ENCODE measurements at regions not wholly inside any gene's neighbourhood (a gene's known extent, or its start where the extent isn't known, plus 50 kb on each side); places are given as distances from the start of the nearest gene placed in this dataset.

DNA sequence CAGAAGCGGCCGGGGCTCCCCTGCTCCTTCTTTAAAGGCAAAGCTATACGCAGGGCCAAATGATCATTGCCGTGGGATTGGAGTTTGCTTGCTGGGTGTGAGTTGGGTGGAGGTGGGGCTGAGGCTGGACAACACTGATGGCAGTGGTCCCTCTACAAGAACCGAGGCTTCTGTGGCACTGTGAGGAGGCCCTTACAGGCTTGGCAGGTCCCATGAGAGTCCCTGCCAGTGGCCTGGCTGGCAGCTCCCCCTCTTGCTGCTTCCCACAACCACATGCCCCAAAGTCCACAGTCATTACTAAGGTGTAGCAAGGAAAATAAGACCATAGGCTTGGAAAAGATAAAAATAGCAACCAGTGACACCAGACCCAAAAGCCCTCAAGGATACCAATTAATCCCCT lies 98.4 kb downstream of the ANKRD10 start:
- TF ChIP-seq ISL1 (CRISPR knock-in tag; IDR thresholded peaks at IDR 0.05) (no peak), ARNTL (CRISPR knock-in tag; IDR thresholded peaks at IDR 0.05; ENCODE audit: borderline replicate concordance, low read depth) (no peak), ZFP30 (CRISPR knock-in tag; IDR thresholded peaks at IDR 0.05) (no peak), CSDC2 (CRISPR knock-in tag; IDR thresholded peaks at IDR 0.05) (no peak), RARB (CRISPR knock-in tag; IDR thresholded peaks at IDR 0.05) (no peak), PPARA (CRISPR knock-in tag; IDR thresholded peaks at IDR 0.05; ENCODE audit: borderline replicate concordance) (no peak), TOX (CRISPR knock-in tag; IDR thresholded peaks at IDR 0.05; ENCODE audit: borderline replicate concordance) (no peak)
- TF ChIP-seq, protein P1, sequence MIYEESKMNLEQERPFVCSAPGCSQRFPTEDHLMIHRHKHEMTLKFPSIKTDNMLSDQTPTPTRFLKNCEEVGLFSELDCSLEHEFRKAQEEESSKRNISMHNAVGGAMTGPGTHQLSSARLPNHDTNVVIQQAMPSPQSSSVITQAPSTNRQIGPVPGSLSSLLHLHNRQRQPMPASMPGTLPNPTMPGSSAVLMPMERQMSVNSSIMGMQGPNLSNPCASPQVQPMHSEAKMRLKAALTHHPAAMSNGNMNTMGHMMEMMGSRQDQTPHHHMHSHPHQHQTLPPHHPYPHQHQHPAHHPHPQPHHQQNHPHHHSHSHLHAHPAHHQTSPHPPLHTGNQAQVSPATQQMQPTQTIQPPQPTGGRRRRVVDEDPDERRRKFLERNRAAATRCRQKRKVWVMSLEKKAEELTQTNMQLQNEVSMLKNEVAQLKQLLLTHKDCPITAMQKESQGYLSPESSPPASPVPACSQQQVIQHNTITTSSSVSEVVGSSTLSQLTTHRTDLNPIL (CRISPR knock-in tag; IDR thresholded peaks at IDR 0.05; ENCODE audit: low read depth) = no peak
- TF ChIP-seq, protein P2, sequence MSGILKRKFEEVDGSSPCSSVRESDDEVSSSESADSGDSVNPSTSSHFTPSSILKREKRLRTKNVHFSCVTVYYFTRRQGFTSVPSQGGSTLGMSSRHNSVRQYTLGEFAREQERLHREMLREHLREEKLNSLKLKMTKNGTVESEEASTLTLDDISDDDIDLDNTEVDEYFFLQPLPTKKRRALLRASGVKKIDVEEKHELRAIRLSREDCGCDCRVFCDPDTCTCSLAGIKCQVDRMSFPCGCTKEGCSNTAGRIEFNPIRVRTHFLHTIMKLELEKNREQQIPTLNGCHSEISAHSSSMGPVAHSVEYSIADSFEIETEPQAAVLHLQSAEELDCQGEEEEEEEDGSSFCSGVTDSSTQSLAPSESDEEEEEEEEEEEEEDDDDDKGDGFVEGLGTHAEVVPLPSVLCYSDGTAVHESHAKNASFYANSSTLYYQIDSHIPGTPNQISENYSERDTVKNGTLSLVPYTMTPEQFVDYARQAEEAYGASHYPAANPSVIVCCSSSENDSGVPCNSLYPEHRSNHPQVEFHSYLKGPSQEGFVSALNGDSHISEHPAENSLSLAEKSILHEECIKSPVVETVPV (CRISPR knock-in tag; IDR thresholded peaks at IDR 0.05) = no peak
- TF ChIP-seq, protein P3, sequence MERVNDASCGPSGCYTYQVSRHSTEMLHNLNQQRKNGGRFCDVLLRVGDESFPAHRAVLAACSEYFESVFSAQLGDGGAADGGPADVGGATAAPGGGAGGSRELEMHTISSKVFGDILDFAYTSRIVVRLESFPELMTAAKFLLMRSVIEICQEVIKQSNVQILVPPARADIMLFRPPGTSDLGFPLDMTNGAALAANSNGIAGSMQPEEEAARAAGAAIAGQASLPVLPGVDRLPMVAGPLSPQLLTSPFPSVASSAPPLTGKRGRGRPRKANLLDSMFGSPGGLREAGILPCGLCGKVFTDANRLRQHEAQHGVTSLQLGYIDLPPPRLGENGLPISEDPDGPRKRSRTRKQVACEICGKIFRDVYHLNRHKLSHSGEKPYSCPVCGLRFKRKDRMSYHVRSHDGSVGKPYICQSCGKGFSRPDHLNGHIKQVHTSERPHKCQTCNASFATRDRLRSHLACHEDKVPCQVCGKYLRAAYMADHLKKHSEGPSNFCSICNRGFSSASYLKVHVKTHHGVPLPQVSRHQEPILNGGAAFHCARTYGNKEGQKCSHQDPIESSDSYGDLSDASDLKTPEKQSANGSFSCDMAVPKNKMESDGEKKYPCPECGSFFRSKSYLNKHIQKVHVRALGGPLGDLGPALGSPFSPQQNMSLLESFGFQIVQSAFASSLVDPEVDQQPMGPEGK (CRISPR knock-in tag; IDR thresholded peaks at IDR 0.05; ENCODE audit: borderline replicate concordance) = no peak
- no peak for ATAC-seq

DNA sequence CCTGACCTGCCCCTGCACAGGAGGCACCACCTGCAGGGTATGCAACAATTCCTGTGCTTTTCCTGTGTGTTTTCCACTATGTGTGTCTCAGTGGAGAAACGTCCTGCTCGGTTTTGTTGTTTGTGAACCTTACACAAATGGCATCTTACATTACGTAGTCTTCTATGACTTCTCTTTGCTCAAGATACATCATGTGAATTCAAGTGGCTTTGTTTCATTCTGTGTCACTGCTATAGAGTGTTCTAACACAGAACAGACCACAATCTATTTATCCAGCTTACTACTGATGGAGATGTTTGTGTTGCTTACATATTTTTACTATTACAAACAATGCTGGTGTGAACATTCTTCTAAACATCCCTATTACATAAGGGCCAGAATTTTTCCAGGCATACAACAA lies 97.7 kb downstream of the ANKRD10 start:
- no peak for ATAC-seq
- no peak for TF ChIP-seq ESRRG (CRISPR knock-in tag; IDR thresholded peaks at IDR 0.05)
- TF ChIP-seq TOX (CRISPR knock-in tag; IDR thresholded peaks at IDR 0.05; ENCODE audit: borderline replicate concordance) = no peak
- TF ChIP-seq, protein P1 (CRISPR knock-in tag; IDR thresholded peaks at IDR 0.05; ENCODE audit: low read depth) = no peak
- TF ChIP-seq CSDC2 (CRISPR knock-in tag; IDR thresholded peaks at IDR 0.05) = no peak
- TF ChIP-seq ISL1 (CRISPR knock-in tag; IDR thresholded peaks at IDR 0.05) = no peak
- TF ChIP-seq, protein P3 (CRISPR knock-in tag; IDR thresholded peaks at IDR 0.05; ENCODE audit: borderline replicate concordance) = no peak
- TF ChIP-seq ZNF565 (CRISPR knock-in tag; conservative IDR thresholded peaks at IDR 0.05; ENCODE audit: low read depth) = no peak
- TF ChIP-seq ZNF8 (CRISPR knock-in tag; IDR thresholded peaks at IDR 0.05) = no peak
- TF ChIP-seq PPARA (CRISPR knock-in tag; IDR thresholded peaks at IDR 0.05; ENCODE audit: borderline replicate concordance) = no peak
- TF ChIP-seq, protein P2 (CRISPR knock-in tag; IDR thresholded peaks at IDR 0.05) = no peak
- TF ChIP-seq SNAI2 (CRISPR knock-in tag; IDR thresholded peaks at IDR 0.05) = no peak
- no peak for TF ChIP-seq OSR1 (CRISPR knock-in tag; IDR thresholded peaks at IDR 0.05)
- TF ChIP-seq ZNF70 (CRISPR knock-in tag; IDR thresholded peaks at IDR 0.05) = no peak
- TF ChIP-seq ZFP3 (CRISPR knock-in tag; IDR thresholded peaks at IDR 0.05) = no peak
- TF ChIP-seq, protein P4, sequence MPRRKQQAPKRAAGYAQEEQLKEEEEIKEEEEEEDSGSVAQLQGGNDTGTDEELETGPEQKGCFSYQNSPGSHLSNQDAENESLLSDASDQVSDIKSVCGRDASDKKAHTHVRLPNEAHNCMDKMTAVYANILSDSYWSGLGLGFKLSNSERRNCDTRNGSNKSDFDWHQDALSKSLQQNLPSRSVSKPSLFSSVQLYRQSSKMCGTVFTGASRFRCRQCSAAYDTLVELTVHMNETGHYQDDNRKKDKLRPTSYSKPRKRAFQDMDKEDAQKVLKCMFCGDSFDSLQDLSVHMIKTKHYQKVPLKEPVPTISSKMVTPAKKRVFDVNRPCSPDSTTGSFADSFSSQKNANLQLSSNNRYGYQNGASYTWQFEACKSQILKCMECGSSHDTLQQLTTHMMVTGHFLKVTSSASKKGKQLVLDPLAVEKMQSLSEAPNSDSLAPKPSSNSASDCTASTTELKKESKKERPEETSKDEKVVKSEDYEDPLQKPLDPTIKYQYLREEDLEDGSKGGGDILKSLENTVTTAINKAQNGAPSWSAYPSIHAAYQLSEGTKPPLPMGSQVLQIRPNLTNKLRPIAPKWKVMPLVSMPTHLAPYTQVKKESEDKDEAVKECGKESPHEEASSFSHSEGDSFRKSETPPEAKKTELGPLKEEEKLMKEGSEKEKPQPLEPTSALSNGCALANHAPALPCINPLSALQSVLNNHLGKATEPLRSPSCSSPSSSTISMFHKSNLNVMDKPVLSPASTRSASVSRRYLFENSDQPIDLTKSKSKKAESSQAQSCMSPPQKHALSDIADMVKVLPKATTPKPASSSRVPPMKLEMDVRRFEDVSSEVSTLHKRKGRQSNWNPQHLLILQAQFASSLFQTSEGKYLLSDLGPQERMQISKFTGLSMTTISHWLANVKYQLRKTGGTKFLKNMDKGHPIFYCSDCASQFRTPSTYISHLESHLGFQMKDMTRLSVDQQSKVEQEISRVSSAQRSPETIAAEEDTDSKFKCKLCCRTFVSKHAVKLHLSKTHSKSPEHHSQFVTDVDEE (CRISPR knock-in tag; IDR thresholded peaks at IDR 0.05) = no peak
- no peak for TF ChIP-seq TCF4 (CRISPR knock-in tag; IDR thresholded peaks at IDR 0.05; ENCODE audit: borderline replicate concordance)
- no peak for TF ChIP-seq GLIS3 (CRISPR knock-in tag; IDR thresholded peaks at IDR 0.05)
- no peak for TF ChIP-seq BACH2 (CRISPR knock-in tag; IDR thresholded peaks at IDR 0.05; ENCODE audit: borderline replicate concordance)
- no peak for TF ChIP-seq RARB (CRISPR knock-in tag; IDR thresholded peaks at IDR 0.05)
